ENCODE measurements at regions not wholly inside any gene's neighbourhood (a gene's known extent, or its start where the extent isn't known, plus 50 kb on each side); places are given as distances from the start of the nearest gene placed in this dataset.

- TF ChIP-seq POLR2A (IDR thresholded peaks at IDR 0.05) (no peak), EP300 (IDR thresholded peaks at IDR 0.05) (no peak), CTCF (IDR thresholded peaks at IDR 0.05) (no peak), POLR2AphosphoS5 (IDR thresholded peaks at IDR 0.05) (no peak)
- H3K27me3 ChIP-seq: no peaks in the 10 kb centered on the region
- H3K4me3 ChIP-seq: no peak overlapping the region
- no peak overlapping the region for H3K27ac ChIP-seq
- H3K36me3 ChIP-seq: no peaks in the 10 kb centered on the region
- WGBS, 2 donors (ENCODE audit: low coverage in 1 of 2): 88 to 100% methylated on average over 2 to 3 of the region's 4 CpGs
- H3K4me1 ChIP-seq: peaks cover 0 to 13% (median 0%) of the 10 kb centered on the region in 3 donors
- H3K9me3 ChIP-seq: peaks cover 0 to 4% (median 0%) of the 10 kb centered on the region in 3 donors
- no peak for ATAC-seq
Observed at GRCh38 chr7:68424658-68425297, 1173.5 kb upstream of the AUTS2 start.

GRCh38 chr7:68425377-68425776 lies 1172.9 kb upstream of the AUTS2 start:
- TF ChIP-seq POLR2AphosphoS5 (IDR thresholded peaks at IDR 0.05): no peak
- TF ChIP-seq CTCF (IDR thresholded peaks at IDR 0.05): peak in 1 of 4 experiments; percentile 18
- no peak for ATAC-seq
- Histone ChIP-seq H3K27ac (no peak overlapping the region), H3K36me3 (no peaks in the 10 kb centered on the region), H3K9me3 (no peaks in the 10 kb centered on the region), H3K4me3 (no peak overlapping the region), H3K4me1 (peaks cover 0 to 10% (median 0%) of the 10 kb centered on the region in 3 donors), H3K27me3 (no peaks in the 10 kb centered on the region)
- WGBS, 2 donors (ENCODE audit: low coverage in 1 of 2): no CpG with 5 or more reads among the region's 6 CpGs

GRCh38 chr7:68429411-68430117 lies 1168.7 kb upstream of the AUTS2 start:
- TF ChIP-seq POLR2A (IDR thresholded peaks at IDR 0.05) (no peak), EP300 (IDR thresholded peaks at IDR 0.05) (no peak), POLR2AphosphoS5 (IDR thresholded peaks at IDR 0.05) (no peak), CTCF (IDR thresholded peaks at IDR 0.05) (no peak)
- Histone ChIP-seq H3K36me3 (no peaks in the 10 kb centered on the region), H3K27ac (no peak overlapping the region), H3K4me3 (no peak overlapping the region), H3K27me3 (no peaks in the 10 kb centered on the region), H3K9me3 (no peaks in the 10 kb centered on the region), H3K4me1 (no peaks in the 10 kb centered on the region)
- WGBS, 2 donors (ENCODE audit: low coverage in 1 of 2): 36 to 76% methylated on average over 4 to 5 of the region's 8 CpGs
- ATAC-seq: no peak

- Histone ChIP-seq H3K4me3 (no peak overlapping the region), H3K27ac (no peak overlapping the region), H3K27me3 (no peaks in the 10 kb centered on the region), H3K9me3 (no peaks in the 10 kb centered on the region), H3K36me3 (no peaks in the 10 kb centered on the region), H3K4me1 (no peaks in the 10 kb centered on the region)
- 92% methylated on average over 4 of the region's 4 CpGs; no CpG with 5 or more reads in 1 of the 2 donors for WGBS, 2 donors (ENCODE audit: low coverage in 1 of 2)
- no peak for TF ChIP-seq POLR2A (IDR thresholded peaks at IDR 0.05)
- TF ChIP-seq CTCF (IDR thresholded peaks at IDR 0.05): no peak
- no peak for TF ChIP-seq EP300 (IDR thresholded peaks at IDR 0.05)
- no peak for TF ChIP-seq POLR2AphosphoS5 (IDR thresholded peaks at IDR 0.05)
- no peak for ATAC-seq
Observed at GRCh38 chr7:68432585-68432984, 1165.7 kb upstream of the AUTS2 start.

Measured in gastroesophageal sphincter (tissue), 4 donors.